HG03060 (cell line): ENCODE measurements at regions not wholly inside any gene's neighbourhood (a gene's known extent, or its start where the extent isn't known, plus 50 kb on each side); places are given as distances from the start of the nearest gene placed in this dataset.
"Not testable (repeated sequence)": the region's sequence is repeated elsewhere in the genome, so short reads cannot be mapped to it uniquely, and the experiment has no call there.

ENCODE experiments used
- ATAC-seq: cut with Tn5 transposase; IDR thresholded peaks from one replicate; pipeline ENCODE4 v1.9.1; 2021; ENCODE audit warnings: low read depth, moderate number of reproducible peaks; ENCODE audit not compliant: unreplicated experiment

DNA sequence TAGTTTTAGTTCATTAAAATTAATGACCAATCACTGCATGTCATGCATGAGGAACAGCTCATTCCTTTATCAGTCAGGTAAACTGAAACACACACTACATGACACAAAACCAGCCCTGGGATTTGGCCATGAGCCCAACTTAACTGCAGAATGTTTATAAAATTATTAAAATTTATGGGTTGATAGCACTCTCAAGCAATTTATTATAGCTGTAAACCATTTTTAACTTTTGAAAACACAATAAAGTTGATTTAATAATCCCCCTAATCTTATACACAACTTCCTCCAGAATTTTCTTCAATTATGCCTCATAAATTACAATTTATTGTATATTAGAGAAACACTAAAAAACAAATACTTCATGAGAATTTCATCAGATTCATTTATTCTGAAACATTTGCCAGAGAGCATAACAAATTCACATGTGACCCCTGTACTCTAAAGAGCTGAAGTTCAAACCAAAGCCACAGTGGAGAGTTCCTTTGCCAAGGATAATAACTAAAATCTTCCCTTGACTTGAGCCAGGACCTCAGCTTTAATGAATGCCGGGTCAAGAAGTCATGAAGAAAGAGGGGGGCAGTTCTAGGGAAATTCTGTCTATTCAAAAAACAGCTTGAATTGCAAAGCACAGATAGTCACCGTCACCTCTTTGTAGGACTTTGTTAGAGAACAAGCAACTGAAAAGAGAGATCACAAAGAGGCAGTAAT lies 763.7 kb upstream of the GRAMD2B start:
- ATAC-seq, result no peak

DNA sequence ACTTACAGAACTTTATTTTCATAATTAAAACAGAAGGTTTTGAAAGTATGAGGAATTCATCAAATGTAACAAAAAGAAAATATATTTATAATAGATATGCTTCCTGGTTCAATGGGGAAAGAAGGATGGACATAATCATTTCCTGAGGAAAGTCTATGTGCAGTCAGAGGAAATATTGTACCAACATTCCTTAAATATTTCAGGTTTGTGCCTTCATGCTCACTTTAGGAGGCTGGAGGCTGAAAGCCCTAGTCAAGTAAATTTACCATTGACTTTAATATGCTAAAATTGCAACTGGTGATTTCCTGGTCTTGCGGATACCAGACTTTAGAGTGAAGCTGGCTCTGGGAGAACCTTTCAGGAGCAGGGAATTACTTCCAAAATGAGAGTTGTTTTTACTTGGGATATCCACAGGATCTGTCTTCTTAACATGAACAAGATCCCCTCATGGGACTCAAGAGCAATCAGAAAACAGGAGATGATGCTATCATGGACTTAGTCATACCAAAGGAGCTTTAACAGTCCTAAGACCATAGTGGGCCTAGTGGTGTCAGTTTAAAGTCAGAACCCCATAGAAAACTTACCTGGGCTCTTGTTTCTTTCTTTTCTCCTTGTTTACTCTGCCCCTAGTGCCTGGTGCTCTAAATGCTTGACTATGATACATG lies 762.8 kb upstream of the GRAMD2B start:
- no peak for ATAC-seq

DNA sequence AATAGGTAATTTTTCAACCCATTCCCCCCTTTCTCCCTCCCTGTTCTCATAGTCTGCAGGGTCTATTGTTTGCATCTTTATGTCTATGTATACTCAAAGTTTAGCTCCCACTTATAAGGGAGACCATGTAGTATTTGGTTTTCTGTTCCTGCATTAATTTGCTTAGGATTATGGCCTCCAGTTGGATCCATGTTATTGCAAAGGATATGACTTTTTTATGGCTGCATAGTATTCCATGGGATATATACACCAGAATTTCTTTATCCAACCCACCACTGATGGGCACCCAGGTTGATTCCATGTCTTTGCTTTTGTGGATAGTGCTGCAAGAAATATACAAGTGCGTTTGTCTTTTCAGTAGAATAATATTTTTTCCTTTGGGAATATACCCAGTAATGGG lies 761.6 kb upstream of the GRAMD2B start:
- no peak for ATAC-seq

DNA sequence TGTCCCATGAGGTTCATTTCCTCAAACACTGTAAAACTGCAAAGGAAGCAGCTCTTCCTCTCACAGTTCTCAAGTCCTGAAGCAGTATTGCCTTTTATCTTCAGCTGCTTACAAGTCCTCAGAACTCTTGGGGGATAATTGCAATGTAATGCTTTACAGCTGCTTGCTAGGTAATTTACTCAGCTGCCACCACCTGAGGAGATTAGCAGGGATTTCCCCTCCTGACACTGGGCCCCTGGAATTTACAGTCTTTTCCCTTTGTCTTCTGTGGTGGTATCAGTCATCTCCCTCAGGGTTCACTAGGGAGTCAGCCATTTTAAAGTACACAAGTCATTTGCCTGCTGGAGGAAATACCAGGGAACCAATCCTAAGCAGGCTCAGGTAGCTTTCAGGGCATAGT lies 754.3 kb upstream of the GRAMD2B start:
- ATAC-seq, result no peak

DNA sequence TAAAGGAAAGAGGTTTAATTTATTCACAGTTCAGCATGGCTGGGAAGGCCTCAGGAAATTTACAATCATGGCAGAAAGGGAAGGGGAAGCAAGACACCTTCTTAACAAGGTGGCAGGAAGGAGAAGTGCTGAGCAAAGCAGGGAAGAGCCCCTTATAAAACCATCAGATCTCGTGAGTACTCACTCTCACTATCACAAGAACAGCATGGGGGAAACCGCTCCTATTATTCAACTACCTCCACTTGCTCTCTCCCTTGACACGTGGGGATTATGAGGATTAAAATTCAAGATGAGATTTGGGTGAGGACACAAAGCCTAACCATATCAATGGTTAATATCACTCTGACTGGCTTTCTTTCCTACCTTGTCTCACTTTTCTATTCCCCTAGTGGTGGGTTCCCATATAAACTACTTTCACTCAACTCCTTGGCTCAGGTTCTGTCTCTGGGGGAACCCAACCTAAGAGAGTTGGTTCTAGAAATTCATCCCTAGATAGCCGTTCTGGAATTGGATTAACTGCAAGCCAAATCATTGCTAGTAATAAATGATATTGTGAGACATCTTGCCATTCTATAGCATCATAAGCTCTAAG lies 749.8 kb upstream of the GRAMD2B start:
- ATAC-seq, result no peak

DNA sequence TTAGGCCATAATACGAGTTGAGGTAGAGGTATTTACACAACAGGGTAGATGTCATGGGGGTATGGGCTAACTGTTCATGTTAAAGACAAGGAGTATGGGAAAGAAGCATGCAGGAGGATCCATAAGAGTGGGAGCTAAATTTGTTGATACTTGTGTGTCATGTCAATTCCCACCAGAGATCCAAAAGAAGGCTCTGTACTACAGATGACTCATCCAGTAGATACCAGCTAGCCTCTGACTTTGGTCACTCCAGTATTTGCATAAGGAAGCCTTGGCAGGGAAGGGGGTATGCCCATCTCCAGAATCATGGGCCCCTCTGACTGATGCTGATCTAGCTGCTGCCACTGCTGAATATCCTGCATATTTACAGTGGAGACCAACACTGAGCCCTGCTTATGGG lies 743.7 kb upstream of the GRAMD2B start:
- ATAC-seq, result no peak

DNA sequence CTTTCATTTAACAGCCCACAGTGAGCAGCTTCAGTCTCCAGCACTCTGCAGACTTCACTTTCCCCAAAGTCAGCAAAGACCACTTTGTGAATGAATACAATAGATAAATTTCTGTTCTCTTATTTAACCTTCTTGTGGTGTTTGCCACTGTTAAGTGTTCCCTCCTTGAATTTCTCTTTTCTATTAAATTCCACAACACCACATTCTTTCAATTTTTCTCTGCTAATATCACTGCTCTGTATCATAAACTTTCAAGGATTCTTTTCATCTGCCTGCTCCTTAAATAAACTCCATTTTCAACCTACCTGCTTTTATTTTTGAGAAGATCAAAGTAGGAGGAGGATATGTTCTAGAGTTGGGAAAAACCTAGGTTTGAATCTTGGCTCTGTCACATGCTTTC lies 739.5 kb upstream of the GRAMD2B start:
- no peak for ATAC-seq

DNA sequence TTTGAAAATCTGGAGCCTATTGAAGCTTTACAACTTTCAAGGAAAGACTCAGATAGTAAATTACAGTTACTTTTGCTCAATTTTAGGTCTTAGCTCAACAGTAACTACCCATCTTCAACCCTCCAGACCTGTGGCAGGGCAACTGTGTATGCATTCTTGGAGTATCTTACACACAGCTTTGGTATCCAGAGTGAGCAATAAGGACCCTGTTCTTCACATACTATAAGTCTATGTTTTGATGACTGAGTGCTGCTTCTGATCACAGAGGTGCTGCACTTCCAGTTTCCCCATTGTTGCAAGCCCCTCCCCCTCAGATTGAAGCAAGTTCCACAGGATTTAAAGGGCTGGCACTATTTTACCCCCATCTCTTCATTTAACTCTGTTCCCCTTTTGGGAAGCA lies 737.4 kb upstream of the GRAMD2B start:
- ATAC-seq, result no peak

DNA sequence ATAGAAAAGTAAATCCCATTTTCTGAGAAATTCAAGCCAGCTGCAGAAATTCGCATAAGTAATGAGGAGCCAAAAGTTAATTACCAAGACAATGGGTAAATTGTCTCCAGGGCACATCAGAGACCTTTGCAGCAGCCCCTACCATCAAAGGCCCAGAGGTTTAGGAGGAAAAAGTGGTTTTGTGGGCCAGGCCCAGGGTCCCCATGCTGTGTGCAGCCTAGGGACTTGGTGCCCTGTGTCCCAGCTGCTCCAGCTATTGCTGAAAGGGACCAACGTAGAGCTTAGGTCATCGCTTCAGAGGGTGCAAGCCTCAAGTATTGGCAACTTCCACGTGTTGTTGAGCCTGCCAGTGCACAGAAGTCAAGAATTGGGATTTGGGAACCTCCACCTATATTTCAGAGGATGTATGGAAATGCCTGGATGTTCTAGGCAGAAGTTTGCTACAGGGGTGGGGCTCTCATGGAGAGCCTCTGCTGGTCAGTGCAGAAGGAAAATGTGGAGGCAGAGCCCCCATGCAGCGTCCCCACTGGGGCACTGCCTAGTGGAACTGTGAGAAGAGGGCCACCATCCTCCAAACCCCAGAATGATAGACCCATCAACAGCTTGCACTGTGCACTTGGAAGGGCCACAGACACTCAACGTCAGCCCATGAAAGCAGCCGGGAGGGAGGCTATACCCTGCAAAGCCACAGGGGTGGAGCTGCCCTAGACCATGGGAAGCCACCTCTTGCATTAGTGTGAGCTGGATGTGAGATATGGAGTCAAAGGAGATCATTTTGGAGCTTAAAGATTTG lies 731.3 kb upstream of the GRAMD2B start:
- not testable (repeated sequence) for ATAC-seq

DNA sequence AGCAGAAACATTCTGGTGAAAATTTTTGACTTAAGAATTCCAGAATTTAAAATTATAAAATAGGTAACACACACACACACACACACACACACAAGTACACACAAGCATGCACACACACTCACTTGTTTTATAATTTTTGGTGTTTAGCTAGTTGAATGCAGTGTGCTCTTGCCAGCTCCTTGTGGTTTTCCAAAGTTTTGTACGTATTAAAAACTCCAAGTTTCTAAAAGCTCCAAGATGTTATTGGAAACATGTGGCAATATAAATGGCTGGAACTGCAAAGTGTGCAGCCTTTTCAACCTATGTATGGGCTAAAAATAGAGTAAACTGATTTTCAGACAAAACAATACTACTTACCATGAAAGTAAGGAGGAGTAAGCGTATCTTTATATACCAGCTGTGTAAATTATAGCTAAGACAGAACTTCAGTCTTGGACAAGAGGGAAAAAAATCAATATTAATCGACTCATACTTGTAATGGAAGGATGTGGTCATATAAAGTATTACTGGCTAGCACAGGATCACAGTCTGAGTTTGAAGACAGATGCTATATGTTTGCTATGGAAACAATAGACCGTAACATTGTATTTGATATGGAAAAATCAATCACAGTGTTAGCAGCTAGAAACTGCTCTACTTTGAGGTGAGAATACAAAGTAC lies 727.1 kb upstream of the GRAMD2B start:
- ATAC-seq, result no peak

DNA sequence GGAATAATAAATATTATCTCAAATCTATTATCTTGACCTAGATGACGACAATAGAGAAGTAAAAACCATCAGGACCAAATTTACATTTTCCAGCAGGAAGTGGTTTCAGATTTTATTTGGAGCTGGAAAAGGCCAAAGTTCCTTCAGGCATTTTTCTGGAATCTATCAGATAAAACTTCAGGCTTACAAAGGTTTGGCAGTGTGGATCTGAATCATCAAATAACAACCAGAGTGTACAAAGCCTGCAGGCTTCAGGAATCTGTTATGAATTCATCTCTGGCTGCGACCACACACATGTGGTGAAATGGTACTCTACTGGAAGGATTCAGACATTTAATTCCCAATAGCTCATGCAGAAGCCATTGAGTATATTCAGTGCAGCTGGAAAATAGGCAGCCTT lies 726.4 kb upstream of the GRAMD2B start:
- no peak for ATAC-seq

DNA sequence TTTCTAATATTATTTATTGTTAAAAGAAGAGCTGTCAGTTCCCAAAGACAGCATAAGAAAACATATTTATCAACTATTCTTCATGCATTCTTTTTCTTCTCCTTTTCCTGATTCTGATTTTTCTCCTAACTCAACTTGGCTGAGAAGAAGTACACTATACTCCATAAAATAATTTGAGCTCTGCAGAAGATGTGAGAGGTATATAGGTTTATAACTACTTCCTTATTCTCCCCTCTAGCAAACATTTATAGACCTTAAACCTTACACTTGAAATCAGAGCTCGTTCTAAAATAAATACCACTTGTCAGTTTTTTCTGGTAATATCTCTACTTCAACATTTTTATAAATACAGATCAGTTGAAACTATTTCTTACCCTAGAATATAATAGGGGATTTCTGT lies 724.8 kb upstream of the GRAMD2B start:
- no peak for ATAC-seq

DNA sequence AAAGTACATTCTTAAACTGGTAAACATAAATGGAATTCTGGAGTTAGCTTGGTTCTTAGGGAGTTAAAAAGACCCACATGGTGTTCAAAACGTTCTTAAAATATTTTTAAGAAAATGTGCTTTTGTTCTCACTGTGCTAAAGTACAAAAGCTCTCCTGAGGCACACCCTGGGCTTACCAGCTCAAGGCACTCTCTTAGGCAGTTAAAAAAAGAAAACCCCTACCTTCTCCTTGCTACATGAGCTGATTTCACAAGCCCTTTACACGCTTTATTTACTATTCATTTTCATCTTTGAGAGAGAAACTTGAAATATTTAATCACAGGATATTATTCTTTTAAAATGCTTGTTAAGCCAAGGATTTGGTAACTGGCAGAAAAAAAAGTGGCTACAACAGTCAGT lies 723.3 kb upstream of the GRAMD2B start:
- ATAC-seq, result no peak

DNA sequence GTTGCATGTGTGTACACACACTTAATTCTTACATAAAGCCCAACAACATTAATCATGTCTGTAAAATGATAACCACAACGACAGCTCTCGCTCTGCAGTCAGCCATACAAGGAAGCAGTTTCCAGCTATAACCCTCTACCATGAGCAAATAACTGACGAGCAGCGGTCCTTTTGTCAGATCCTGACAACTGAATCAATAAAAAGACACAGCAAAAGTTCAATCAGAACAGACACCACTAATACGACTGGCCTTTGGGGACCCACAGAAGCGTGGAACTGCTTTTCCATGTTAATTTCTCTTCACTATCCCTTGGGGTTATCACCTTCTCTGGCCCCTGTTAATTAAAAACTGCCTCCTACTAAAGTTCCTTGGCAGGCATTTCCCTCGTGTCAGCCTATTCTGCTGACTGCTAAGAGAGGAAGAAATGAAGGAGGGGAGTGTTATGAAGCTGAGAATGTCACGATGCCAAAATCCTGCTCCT lies 722.8 kb upstream of the GRAMD2B start:
- no peak for ATAC-seq

DNA sequence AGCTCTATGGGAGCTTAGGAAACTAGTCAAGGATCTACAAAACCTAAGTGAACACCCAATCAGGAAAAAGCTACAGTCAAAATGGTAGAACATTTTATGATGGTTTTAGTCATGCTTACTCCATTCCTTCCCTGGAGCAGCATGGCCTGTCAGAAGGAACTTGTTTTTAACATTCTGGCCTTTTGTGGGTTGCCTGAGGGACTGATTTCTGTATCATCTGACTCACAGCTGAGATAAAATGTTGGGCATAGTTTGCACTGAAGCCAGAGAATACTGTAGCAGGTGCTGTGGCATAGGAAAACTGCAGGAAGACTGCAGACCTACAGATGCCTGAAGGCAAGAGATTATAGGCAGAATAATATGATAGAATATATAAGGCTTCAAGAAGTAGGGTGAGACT lies 719.6 kb upstream of the GRAMD2B start:
- ATAC-seq, result no peak

DNA sequence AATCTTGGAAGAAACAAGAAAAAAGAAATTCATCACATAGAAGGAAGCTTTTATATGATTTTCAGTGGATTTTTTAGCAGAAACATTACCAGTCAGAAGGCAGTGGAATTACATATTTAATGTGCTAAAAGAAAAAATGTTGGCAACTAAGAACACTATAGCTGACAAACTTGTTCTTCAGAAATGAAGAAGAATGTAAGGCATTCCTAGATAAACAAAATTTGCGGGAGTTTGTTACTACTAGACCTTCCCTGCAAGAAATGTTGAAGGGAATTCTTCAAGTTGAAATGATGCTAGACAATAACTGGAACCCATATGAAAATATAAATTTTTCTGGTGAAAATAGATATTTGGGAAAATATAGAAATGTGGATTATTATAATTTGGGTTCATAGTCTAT lies 718.3 kb upstream of the GRAMD2B start:
- no peak for ATAC-seq

DNA sequence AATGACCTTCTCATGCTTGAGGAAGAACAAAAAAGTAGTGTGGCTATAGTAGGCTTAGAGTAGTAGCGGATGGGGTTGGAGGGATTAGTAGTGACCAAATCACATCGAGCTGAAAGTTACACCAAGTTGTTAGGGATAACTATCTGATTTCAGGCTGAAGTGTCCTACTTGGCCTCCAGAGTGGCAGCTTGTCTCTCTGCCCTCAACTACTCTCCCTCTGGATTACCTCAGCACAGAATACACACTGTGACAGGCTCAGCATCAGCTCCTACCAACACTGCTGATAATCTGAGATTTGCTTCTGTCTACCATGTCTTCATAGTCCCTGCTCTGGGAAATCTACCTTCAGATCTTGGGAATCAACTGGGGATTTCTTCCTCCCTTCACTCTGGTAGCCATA lies 714.6 kb upstream of the GRAMD2B start:
- ATAC-seq, result no peak

DNA sequence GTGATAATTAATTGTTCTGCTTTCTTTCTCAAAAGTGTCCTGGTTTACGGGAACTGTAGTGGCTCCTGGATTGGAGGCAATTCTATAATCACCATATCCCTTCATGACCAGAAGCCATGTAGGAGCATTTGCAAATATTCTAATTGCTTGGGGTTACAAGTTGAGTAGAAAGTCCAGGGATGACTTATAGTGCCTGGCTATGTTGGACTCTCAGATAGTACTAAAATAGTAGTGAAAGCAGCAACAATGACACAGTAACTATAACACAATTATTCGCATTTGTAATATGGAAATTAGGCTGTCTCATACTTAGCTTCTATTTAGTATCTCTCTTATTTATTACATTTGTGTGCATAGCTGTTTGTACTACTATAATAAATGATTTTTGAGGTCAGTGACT lies 712.5 kb upstream of the GRAMD2B start:
- ATAC-seq, result no peak

DNA sequence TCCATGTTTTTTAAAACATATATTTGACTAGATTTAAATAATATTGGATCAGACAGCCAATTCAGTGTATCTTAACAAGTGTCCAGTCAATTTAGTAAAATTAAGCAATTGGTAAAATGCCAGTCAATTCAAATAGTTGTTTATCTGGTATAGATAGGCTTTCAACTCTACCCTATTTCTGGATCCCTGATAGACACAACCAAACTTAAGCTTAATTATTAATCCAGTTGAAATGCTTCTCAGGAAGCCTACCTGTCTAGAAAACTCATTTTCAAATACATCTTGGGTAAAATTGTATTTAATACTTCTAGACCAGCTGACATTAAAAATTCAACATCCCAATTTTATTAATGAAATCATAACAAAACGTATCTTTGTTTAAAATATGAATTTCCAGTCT lies 710.8 kb upstream of the GRAMD2B start:
- no peak for ATAC-seq

DNA sequence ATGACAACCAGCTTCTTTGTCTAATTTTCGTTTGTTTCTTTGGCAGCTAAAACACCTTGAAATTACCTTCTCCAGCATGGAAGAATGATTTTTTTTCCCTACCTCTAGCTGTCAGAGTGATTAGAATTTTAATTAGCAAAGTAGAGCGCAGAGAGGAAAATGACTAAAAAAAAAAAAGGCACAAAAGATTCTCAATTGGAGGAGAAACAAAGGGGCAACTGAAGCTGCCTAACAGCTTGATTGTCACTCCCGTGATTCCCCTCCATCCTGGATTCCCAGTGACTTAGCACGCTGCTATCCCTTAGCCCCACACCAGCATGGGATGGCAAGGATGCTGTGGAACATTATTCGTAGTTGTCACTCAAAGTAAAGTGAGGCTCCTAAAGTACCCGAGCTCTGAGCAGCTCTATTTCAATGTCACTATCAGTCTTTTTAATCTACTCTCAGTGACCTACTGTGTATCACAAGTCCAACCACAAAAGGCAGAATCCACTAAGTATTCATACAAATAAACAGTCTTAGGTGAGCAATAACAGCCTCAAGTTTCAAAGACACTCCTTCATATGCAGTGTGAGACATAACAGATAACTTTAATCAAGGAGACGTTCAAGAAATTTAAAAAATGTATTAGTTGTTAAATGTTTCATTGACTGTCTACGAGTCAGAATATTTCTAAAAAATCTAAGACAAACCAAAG lies 710.0 kb upstream of the GRAMD2B start:
- ATAC-seq, result no peak
